Neural progenitor cell (in vitro differentiated cells): ENCODE measurements at regions not wholly inside any gene's neighbourhood (a gene's known extent, or its start where the extent isn't known, plus 50 kb on each side); places are given as distances from the start of the nearest gene placed in this dataset.

Experiments used
- DNase-seq: peaks from one replicate; pipeline ENCODE4 v3.0.0-alpha.2; 2016; ENCODE audit warnings: low spot score
- H2AFZ ChIP-seq: fragments of 200-600 bp; sonication (generic); replicated peaks from 2 replicates; pipeline ENCODE4 v1.6.1; 2016; ENCODE audit warnings: antibody characterized with exemption
- H3F3A ChIP-seq: fragments of 200-600 bp; sonication (generic); 2 replicates; pipeline ENCODE4 v1.6.1; 2016; ENCODE audit warnings: antibody characterized with exemption, low read depth
- H3K27ac ChIP-seq: fragments of 200-600 bp; sonication (generic); 2 replicates; pipeline ENCODE4 v1.5.1; 2016; ENCODE audit warnings: mild to moderate bottlenecking
- H3K27me3 ChIP-seq: fragments of 200-600 bp; sonication (generic); 2 replicates; pipeline ENCODE4 v1.6.1; 2016; ENCODE audit warnings: mild to moderate bottlenecking, moderate library complexity
- H3K36me3 ChIP-seq: fragments of 200-600 bp; sonication (generic); 2 replicates; pipeline ENCODE4 v1.5.1; 2016
- H3K4me1 ChIP-seq: fragments of 200-600 bp; sonication (generic); 2 replicates; pipeline ENCODE4 v1.6.1; 2016; ENCODE audit warnings: mixed run types
- H3K4me2 ChIP-seq: fragments of 200-600 bp; sonication (generic); 2 replicates; pipeline ENCODE4 v1.6.1; 2016
- H3K4me3 ChIP-seq: fragments of 200-600 bp; sonication (generic); 2 replicates; pipeline ENCODE4 v1.5.1; 2016
- H3K79me2 ChIP-seq: fragments of 200-600 bp; sonication (generic); 2 replicates; pipeline ENCODE4 v1.6.1; 2016; ENCODE audit warnings: low read depth
- H3K9ac ChIP-seq: fragments of 200-600 bp; sonication (generic); 2 replicates; pipeline ENCODE4 v1.6.1; 2016
- H3K9me3 ChIP-seq: fragments of 200-600 bp; sonication (generic); 2 replicates; pipeline ENCODE4 v1.5.1; 2016; ENCODE audit warnings: low read depth
- H4K20me1 ChIP-seq: fragments of 200-600 bp; sonication (generic); 2 replicates; pipeline ENCODE4 v1.6.1; 2016; ENCODE audit warnings: low read depth
- H3K27ac Mint-ChIP-seq: 3 replicates; pipeline ENCODE4 v1.8.0; 2021; ENCODE audit warnings: mixed read lengths
- H3K27me3 Mint-ChIP-seq: 2 replicates; pipeline ENCODE4 v1.8.0; 2022; ENCODE audit warnings: low read depth, mild to moderate bottlenecking, inconsistent platforms, moderate library complexity, mixed read lengths; ENCODE audit not compliant: insufficient read depth
- H3K36me3 Mint-ChIP-seq: 3 replicates; pipeline ENCODE4 v1.8.0; 2021; ENCODE audit warnings: mixed read lengths
- H3K4me1 Mint-ChIP-seq: 3 replicates; pipeline ENCODE4 v1.8.0; 2021; ENCODE audit warnings: mixed read lengths
- H3K4me3 Mint-ChIP-seq: 3 replicates; pipeline ENCODE4 v1.8.0; 2021; ENCODE audit warnings: mild to moderate bottlenecking, moderate library complexity, mixed read lengths
- H3K9me3 Mint-ChIP-seq: 3 replicates; pipeline ENCODE4 v1.8.0; 2020; ENCODE audit warnings: mixed read lengths
- EZH2 ChIP-seq: fragments of 200-600 bp; sonication (generic); IDR thresholded peaks from 2 replicates; pipeline ENCODE4 v1.6.1; 2017; ENCODE audit warnings: antibody characterized with exemption, mild to moderate bottlenecking, moderate library complexity
- EZH2phosphoT487 ChIP-seq: fragments of 200-600 bp; sonication (generic); IDR thresholded peaks from 2 replicates; pipeline ENCODE4 v1.6.1; 2017; ENCODE audit warnings: antibody characterized with exemption
- TF ChIP-seq, protein P1 (sequence below): fragments of 200-600 bp; sonication (generic); IDR thresholded peaks from 2 replicates; pipeline ENCODE4 v1.5.1; 2017; ENCODE audit warnings: antibody characterized with exemption, mild to moderate bottlenecking

DNA sequence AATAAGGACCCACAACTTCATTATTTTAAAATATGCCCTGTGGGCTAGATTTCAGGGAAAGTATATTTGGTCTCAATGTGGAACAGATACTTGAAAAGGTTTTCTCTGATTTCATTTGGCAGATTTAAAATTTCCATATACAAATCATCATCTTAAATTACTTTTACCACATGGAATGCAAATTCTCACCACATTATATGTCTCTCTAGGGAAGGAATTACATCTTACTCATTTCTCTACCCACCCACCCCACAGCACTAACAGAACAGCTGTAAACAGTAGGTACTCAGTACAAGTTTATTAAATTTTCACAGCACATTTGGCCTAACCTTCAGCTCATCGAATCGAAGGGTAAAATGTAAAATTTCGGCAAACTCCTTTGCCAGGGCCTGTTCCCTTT, 104.0 kb downstream of the CYRIA start:
- Histone ChIP-seq H3K27me3 (no peaks in the 10 kb centered on the region), H3K4me3 (no peak overlapping the region), H4K20me1 (no peaks in the 10 kb centered on the region), H3K79me2 (no peaks in the 10 kb centered on the region), H3K4me2 (no peak overlapping the region), H3F3A (no peaks in the 10 kb centered on the region), H3K4me1 (no peaks in the 10 kb centered on the region), H3K9ac (no peak overlapping the region), H3K27ac (no peak overlapping the region), H2AFZ (no peak overlapping the region), H3K36me3 (no peaks in the 10 kb centered on the region), H3K9me3 (no peaks in the 10 kb centered on the region)
- H3K4me1 Mint-ChIP-seq, result peaks cover 5% of the 10 kb centered on the region
- no peak overlapping the region for H3K27ac Mint-ChIP-seq
- DNase-seq, result no peak
- H3K9me3 Mint-ChIP-seq, result no peaks in the 10 kb centered on the region
- no peak for TF ChIP-seq EZH2
- TF ChIP-seq, protein P1, sequence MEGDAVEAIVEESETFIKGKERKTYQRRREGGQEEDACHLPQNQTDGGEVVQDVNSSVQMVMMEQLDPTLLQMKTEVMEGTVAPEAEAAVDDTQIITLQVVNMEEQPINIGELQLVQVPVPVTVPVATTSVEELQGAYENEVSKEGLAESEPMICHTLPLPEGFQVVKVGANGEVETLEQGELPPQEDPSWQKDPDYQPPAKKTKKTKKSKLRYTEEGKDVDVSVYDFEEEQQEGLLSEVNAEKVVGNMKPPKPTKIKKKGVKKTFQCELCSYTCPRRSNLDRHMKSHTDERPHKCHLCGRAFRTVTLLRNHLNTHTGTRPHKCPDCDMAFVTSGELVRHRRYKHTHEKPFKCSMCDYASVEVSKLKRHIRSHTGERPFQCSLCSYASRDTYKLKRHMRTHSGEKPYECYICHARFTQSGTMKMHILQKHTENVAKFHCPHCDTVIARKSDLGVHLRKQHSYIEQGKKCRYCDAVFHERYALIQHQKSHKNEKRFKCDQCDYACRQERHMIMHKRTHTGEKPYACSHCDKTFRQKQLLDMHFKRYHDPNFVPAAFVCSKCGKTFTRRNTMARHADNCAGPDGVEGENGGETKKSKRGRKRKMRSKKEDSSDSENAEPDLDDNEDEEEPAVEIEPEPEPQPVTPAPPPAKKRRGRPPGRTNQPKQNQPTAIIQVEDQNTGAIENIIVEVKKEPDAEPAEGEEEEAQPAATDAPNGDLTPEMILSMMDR, result no peak
- TF ChIP-seq EZH2phosphoT487, result no peak
- H3K4me3 Mint-ChIP-seq, result no peak overlapping the region
- peaks cover 2% of the 10 kb centered on the region for H3K27me3 Mint-ChIP-seq
- peaks cover 5% of the 10 kb centered on the region for H3K36me3 Mint-ChIP-seq

DNA sequence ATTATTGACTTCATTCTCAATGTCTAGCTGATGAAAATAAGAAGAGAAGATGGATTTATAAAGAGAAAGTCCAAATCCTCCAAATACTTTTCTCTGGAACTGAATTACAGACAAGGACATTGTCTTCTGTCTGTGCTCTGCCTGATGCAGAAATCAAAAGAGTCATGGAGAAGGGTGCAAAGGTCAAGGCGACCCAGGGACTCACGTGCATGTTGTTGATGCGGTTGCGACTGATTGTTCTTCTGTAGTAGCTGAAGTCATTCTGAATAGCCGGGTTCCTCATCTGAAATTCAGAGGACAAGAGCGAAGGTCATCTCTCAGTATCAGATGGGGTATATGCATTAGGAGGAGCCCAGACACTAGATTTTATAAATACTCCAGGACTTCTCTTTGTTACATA, 104.4 kb downstream of the CYRIA start:
- no peak for TF ChIP-seq EZH2phosphoT487
- TF ChIP-seq, protein P1, result no peak
- TF ChIP-seq EZH2, result no peak
- H3K36me3 ChIP-seq, result no peaks in the 10 kb centered on the region
- no peak overlapping the region for H3K4me3 Mint-ChIP-seq

DNA sequence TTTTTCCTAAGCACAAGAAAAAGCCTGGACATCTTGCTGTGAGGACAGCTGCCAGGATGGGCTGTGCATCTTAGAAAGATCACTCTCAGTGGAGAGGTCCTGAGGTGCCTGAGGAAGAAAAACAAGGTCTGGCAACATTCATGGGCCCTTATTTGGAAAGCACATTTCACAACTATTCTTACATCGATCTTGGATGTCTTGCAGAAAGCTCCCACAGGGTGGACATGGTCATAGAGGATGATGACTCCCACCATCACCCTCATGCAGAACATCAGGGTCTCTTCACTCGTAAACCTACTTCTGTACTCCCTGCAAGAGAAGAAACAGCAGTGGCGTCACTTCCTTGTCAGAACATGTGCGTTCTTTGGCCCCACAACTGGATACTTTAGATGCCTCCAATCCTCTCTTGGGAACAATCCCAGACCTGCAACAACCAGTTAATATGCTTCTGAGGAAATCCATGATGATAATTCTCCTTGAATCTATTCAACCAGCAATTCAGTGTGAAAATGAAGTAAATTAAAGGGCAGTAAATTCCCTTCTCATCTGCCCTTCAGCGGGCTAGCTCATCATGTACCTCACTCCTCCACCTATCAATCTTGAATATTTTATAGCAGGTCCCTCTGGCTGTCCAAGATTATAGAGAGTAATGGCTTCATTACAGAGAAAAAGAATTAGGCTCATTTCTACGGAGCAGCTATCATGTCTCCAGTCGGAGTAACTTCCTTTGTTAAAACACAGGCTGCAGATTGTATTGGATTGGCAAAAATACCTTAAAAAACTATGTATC, 106.2 kb downstream of the CYRIA start:
- no peaks in the 10 kb centered on the region for H3K9me3 ChIP-seq
- H3K27me3 Mint-ChIP-seq, result no peaks in the 10 kb centered on the region
- H3K4me3 ChIP-seq, result no peak overlapping the region
- no peak overlapping the region for H2AFZ ChIP-seq
- no peaks in the 10 kb centered on the region for H3F3A ChIP-seq
- no peaks in the 10 kb centered on the region for H3K27me3 ChIP-seq
- H3K4me2 ChIP-seq, result no peak overlapping the region
- no peaks in the 10 kb centered on the region for H3K36me3 ChIP-seq
- no peaks in the 10 kb centered on the region for H3K9me3 Mint-ChIP-seq
- no peak for DNase-seq
- peaks cover 5% of the 10 kb centered on the region for H3K4me1 Mint-ChIP-seq
- H3K27ac ChIP-seq, result no peak overlapping the region
- TF ChIP-seq EZH2, result no peak
- TF ChIP-seq EZH2phosphoT487, result no peak
- TF ChIP-seq, protein P1, result no peak
- H3K36me3 Mint-ChIP-seq, result peaks cover 5% of the 10 kb centered on the region
- no peak overlapping the region for H3K4me3 Mint-ChIP-seq
- H3K27ac Mint-ChIP-seq, result no peak overlapping the region
- H3K79me2 ChIP-seq, result no peaks in the 10 kb centered on the region
- H4K20me1 ChIP-seq, result no peaks in the 10 kb centered on the region
- H3K9ac ChIP-seq, result no peak overlapping the region
- H3K4me1 ChIP-seq, result no peaks in the 10 kb centered on the region

More for the DNA sequence above, 104.4 kb downstream of the CYRIA start:
- Mint-ChIP-seq H3K36me3 (peaks cover 5% of the 10 kb centered on the region), H3K9me3 (no peaks in the 10 kb centered on the region), H3K27ac (no peak overlapping the region), H3K27me3 (peaks cover 2% of the 10 kb centered on the region), H3K4me1 (peaks cover 5% of the 10 kb centered on the region)
- Histone ChIP-seq H3K4me3 (no peak overlapping the region), H3K4me2 (no peak overlapping the region), H3F3A (no peaks in the 10 kb centered on the region), H3K27me3 (no peaks in the 10 kb centered on the region), H3K27ac (no peak overlapping the region), H4K20me1 (no peaks in the 10 kb centered on the region), H2AFZ (no peak overlapping the region), H3K9ac (no peak overlapping the region), H3K4me1 (no peaks in the 10 kb centered on the region), H3K79me2 (no peaks in the 10 kb centered on the region), H3K9me3 (no peaks in the 10 kb centered on the region)
- DNase-seq, result no peak
